ENCODE measurements at regions not wholly inside any gene's neighbourhood (a gene's known extent, or its start where the extent isn't known, plus 50 kb on each side); places are given as distances from the start of the nearest gene placed in this dataset.

- Histone ChIP-seq H3K79me2 (ENCODE audit: control insufficient read depth in 1 of 2, insufficient read depth in 2 of 2, low read length in 2 of 2) (no peaks in the 10 kb centered on the region), H3K4me3 (ENCODE audit: extremely low read depth in 1 of 4, insufficient read depth in 2 of 4, low read depth in 3 of 4, low read length in 4 of 4) (no peak overlapping the region), H3K4me2 (ENCODE audit: insufficient read depth in 1 of 2, low read depth in 2 of 2, low read length in 2 of 2) (no peak overlapping the region), H4K20me1 (replicated peaks in 1 of 2; ENCODE audit: control insufficient read depth in 1 of 2, insufficient read depth in 2 of 2, low read length in 2 of 2) (no peaks in the 10 kb centered on the region), H3K9me3 (ENCODE audit: insufficient read depth in 2 of 2, low read depth in 1 of 2, low read length in 1 of 2) (no peaks in the 10 kb centered on the region), H2BK15ac (ENCODE audit: low read length) (no peak overlapping the region), H3K36me3 (ENCODE audit: control insufficient read depth in 2 of 4, insufficient read depth in 4 of 4, low read length in 3 of 4) (no peaks in the 10 kb centered on the region), H2BK120ac (replicated peaks; ENCODE audit: low read depth, low read length) (no peak overlapping the region), H3K79me1 (ENCODE audit: low read depth, low read length) (no peaks in the 10 kb centered on the region), H4K5ac (ENCODE audit: insufficient read length, low read depth, low read length) (no peak overlapping the region), H3K18ac (ENCODE audit: extremely low read depth, low read length) (no peak overlapping the region), H3K4ac (replicated peaks; ENCODE audit: insufficient read length, low read depth, low read length) (no peak overlapping the region), H3K4me1 (replicated peaks in 1 of 4; ENCODE audit: control insufficient read depth in 3 of 4, insufficient read depth in 4 of 4, low read length in 3 of 4) (0 out of 7 replicates have a peak, but pooled peaks cover 0 to 2% (median 0%) of the 10 kb centered on the region in 4 experiments), H3K23me2 (ENCODE audit: low read depth, low read length) (no peaks in the 10 kb centered on the region), H2AFZ (ENCODE audit: low read length) (no peak overlapping the region), H3K27ac (ENCODE audit: low read depth, low read length) (no peak overlapping the region), H2BK5ac (ENCODE audit: low read depth, low read length) (no peak overlapping the region), H4K8ac (ENCODE audit: extremely low read depth, insufficient read depth, low read length) (no peak overlapping the region), H3K23ac (ENCODE audit: insufficient read length) (no peak overlapping the region), H3K56ac (replicated peaks; ENCODE audit: insufficient read length, low read depth, low read length) (no peak overlapping the region), H3K9ac (replicated peaks in 1 of 4; ENCODE audit: extremely low read depth in 1 of 4, low read depth in 3 of 4, low read length in 3 of 4) (no peak overlapping the region), H2BK20ac (ENCODE audit: low read length) (no peak overlapping the region), H3K14ac (ENCODE audit: insufficient read length) (no peak overlapping the region), H2AK5ac (ENCODE audit: low read depth, low read length) (no peak overlapping the region), H4K91ac (replicated peaks; ENCODE audit: insufficient read length, low read length) (no peak overlapping the region), H3K27me3 (replicated peaks in 1 of 4; ENCODE audit: control insufficient read depth in 3 of 4, extremely low read depth in 1 of 4, insufficient read depth in 3 of 4, low read length in 3 of 4) (no peaks in the 10 kb centered on the region), H2BK12ac (ENCODE audit: low read depth, low read length) (no peak overlapping the region)
- POLR2A ChIA-PET (ENCODE audit: partially characterized antibody): no interaction called here
- 92% methylated on average over 3 of the region's 3 CpGs; no CpG with 5 or more reads in 1 of the 2 experiments for whole genome bisulfite sequencing, 2 experiments (ENCODE audit: extremely low coverage in 1 of 2, insufficient coverage in 1 of 2, insufficient read length in 1 of 2, insufficient replicate concordance in 2 of 2, low coverage in 1 of 2, low lambda C conversion rate in 2 of 2, missing lambda C conversion rate in 1 of 2)
- CTCF ChIA-PET (ENCODE audit: partially characterized antibody): no interaction called here
- DNase-seq (ENCODE audit: low read depth in 1 of 2, low spot score in 2 of 2) (no peak), FAIRE-seq (no peak)
- TF ChIP-seq CHD7 (IDR thresholded peaks at IDR 0.05; ENCODE audit: insufficient replicate concordance, low read length): no peak
Measured at GRCh38 chr4:32436816-32437215, 1716.6 kb downstream of the PCDH7 start.
